Fibroblast of skin of right biceps (primary cell): ENCODE measurements at regions not wholly inside any gene's neighbourhood (a gene's known extent, or its start where the extent isn't known, plus 50 kb on each side); places are given as distances from the start of the nearest gene placed in this dataset.

Source experiments
- DNase-seq: peaks from one replicate; pipeline ENCODE4 v3.0.0-alpha.2; 2013

DNA sequence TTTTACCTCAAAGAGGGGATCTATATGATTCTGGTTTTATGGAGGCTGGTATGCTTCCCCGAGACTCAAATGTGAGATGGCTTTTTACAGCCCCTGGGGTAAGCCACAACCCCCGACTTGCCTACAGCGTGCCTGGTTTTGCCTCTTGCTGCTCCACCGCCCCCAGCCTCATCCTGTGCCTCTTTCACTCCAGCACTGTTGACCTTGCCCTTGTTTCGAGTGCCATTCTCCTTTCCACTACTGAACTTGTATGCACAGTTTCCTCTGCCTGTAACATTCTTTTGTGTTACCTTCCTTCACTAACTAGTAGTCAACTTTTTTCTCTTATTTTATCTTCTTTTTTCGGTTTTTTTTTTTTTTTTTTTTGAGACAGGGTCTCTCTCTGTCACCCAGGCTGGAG lies 219.0 kb upstream of the ZBED5 start:
- no peak for DNase-seq

- DNase-seq, result no peak
Observed at GRCh38 chr11:11076276-11076675, 218.4 kb upstream of the ZBED5 start.

- DNase-seq, result no peak
Observed at GRCh38 chr11:11075515-11076171, 217.8 kb upstream of the ZBED5 start.

DNA sequence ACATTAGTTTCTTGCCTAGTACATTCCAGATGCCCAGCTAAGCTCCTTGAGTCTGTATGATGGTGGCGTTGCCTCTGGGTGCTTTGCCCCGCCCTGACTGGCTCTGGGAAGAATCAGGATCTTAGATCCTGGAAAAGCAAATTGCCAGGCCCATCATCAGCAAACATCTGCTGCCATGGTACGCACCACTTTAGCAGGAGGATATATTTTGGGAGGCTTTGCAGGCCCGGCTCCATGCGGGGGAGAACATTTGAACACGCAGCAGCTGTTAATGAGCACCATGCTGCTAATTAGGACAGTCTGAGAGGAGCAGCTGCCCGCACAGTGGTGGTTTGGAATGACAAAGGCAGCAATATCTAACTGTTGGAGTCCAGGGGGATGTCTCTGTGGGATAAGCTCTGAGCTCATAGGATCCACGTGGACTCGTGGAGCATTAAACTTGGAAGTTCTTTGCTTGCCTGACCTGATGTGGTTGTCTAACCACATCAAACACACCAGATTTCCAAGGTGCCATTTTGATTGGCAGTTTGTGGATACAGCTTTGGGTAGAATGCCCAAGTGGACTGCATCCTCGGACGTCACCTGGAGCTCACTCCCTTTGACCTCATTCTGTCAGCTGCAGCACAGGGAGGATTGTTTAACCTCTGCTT lies 217.0 kb upstream of the ZBED5 start:
- DNase-seq, result no peak

DNA sequence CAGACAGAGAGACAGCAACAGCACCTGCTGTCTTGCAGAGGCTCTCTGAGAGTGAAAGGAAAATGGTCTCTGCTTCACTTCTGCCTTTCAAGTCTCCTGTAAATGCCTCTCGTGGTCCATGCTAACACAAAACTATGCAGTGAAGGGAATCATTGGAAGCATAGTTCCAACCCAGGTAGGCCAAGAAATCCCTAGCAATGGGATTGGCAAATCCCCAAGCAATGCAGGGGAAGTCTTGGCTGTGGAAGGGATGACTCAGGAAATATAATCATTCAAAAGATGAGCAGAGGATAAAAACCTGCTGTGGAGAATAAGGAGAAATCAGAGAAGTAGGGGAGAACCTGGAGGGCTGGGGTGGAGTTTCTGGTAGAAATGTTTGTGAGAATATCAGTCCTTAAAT lies 216.1 kb upstream of the ZBED5 start:
- DNase-seq, result no peak

DNA sequence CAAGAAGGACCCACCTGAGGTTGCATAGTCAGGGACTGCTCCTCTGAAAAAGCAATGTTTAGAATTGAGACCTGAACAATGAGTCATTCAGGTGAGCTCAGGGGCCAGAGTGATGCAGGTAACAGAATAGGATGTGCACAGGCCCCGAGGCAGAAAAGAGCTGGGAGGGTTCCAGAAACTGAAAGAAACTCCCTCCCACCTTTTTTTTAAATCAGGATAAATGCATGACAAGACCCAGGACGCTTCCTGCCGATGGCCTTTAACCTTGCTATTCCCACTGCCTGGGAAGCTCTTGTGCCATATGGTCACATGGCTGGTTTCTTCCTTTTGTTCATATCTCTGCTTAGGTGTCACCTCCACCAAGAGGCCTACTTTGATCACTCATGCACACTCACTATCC lies 214.2 kb upstream of the ZBED5 start:
- no peak for DNase-seq

DNA sequence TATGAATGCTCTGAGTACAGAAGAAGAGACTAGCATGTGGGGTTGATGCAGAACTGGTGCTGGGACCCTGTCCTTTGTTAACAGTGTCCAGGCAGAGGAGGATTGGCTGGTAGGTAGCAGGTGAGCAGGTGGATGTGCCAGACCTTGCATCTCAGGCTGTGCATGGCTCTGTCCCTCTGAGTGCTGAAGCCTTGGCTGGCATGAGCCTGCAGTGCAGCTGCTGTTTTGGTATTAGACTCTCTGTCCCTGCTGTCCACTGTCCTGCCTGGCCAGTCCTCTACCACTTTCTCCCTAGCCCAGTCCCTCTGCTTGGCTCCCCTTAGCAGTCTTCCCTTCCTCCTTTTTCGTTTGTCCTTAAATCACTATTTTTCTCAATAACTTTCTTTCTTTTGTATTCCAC lies 213.6 kb upstream of the ZBED5 start:
- DNase-seq, result no peak

DNA sequence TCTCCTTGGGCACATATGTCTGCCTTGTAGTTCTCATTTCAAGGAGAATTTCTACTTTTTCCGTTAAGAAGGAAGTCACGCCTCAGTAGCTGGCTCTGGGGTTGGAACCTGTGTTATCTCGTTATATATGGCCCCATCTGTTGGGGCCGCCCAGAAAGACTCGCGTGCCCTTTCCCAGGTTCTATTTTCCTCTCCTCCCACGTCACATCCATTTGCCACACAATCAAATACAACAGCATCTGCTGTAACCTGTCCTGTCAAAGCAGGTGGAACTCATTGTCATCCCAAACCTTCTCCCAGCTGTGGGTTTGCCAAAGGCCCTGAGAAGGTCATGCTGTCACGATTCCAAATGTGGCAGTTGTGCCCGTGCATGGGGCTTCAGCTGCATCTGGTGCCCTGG lies 213.1 kb upstream of the ZBED5 start:
- no peak for DNase-seq

GRCh38 chr11:11069841-11070835 lies 212.3 kb upstream of the ZBED5 start:
- no peak for DNase-seq

DNA sequence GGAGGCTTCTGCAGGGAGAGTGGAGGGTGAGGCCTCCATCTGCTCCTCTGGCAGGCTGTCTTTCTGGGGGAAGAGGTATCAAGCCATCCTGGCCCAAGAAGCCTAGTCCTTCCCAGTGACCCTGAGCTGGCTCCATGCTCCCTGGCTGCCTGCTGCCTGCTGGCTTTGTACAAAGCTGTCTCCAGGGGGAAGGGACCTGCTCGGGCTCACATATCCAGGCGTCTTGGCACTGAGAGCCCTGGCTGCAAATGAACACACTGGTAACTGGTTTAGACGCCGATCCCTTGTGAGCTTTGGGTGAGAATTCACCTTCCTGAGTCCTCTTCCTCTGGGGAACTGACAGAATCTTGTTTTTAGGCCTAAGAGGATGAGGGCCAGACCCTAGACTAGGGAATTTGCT lies 210.3 kb upstream of the ZBED5 start:
- no peak for DNase-seq

- DNase-seq, result no peak
Observed at GRCh38 chr11:11065396-11065795, 207.5 kb upstream of the ZBED5 start.

DNA sequence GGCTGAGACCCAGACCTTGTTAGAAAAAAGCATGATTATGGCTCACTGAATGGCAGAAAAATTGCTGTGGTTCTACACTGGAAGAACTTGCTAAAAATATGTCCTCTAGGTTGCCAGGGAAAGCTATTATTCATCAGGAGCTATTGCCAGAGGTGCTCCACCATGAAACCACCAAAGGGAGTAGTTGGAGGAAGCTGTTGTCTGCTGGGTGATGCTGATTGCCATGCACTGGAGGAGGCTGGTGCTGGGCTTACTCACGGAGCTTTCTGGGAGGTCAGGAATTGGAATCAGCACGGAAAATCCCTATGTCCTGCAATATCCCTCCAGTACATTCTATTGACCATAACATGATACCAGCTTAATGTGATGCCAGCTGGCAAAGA lies 199.6 kb upstream of the ZBED5 start:
- DNase-seq, result no peak

GRCh38 chr11:11056749-11057471 lies 199.1 kb upstream of the ZBED5 start:
- no peak for DNase-seq

DNA sequence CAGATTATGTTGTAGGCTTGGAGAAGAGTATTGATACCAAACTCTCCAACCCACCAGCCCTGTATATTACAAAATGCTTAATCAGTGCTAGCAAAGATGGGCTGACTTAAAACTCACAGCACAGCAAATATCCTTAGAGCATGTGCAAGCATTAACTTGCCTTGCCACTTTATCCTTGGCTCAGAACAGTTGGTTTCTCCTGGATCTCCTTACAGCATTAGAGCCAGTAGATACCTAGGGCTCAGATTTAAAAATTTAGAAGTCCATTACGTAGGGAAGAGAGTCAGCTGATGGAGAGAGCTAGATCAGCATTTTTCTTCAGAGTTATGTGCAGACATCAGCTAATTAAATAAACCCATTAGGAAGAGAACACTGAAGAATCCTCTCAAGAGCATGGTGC lies 198.5 kb upstream of the ZBED5 start:
- no peak for DNase-seq

DNA sequence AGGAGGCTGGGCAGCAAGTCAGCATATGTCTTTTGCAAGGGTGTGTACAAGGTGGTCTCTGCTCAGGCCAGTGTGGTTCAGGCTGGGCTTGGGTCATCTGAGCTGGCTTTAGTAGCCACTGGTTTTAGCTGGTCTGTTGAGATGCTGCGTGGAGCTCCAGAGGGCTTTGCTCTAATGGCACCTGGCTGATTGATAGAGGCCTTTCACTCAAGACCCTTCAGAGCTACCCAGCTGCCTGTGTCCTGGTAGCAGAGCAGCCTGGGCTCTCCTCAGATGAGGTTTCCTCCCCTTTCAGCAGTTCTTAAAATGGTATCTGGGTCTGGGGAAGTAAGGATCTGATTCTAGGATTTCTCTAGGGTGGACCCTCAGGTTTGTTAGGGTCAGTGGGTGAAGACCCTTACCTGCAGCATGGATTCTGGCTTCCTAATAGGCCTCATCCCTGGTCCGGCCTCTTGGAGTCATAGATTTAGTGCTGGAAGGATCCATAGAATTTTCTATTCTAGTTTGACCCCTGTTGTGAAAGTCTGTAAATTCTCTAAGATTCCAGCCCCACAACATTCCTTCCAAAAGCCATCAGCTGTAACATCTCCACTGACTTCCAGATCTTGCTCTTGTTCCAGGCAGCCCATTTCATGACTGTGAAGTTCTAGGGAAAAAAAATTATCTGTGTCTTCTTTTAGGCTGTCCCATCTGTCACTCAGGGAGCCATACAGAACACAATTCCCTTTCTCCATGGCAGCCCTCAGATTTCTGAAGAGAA lies 190.2 kb upstream of the ZBED5 start:
- DNase-seq, result no peak

DNA sequence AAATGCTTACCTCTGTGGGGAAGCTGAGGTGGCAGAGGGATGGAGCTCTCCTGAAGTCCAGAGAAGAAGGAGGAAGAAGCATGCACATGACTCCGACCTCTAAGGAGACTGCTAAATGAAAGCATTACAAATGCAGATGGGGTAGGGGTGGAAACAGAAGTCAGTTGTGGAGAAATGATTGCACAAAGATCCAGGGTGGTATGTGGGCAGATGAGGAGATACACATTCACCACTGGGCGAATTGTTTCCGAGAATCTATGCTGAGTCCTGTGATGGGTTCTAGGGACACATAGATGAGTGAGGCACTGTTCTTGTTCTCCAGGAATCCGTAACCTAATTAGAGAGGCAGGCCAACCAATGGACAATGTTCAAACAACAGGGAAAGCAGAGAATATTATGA lies 188.9 kb upstream of the ZBED5 start:
- DNase-seq, result no peak

GRCh38 chr11:11045156-11045930 lies 187.5 kb upstream of the ZBED5 start:
- DNase-seq, result no peak

DNA sequence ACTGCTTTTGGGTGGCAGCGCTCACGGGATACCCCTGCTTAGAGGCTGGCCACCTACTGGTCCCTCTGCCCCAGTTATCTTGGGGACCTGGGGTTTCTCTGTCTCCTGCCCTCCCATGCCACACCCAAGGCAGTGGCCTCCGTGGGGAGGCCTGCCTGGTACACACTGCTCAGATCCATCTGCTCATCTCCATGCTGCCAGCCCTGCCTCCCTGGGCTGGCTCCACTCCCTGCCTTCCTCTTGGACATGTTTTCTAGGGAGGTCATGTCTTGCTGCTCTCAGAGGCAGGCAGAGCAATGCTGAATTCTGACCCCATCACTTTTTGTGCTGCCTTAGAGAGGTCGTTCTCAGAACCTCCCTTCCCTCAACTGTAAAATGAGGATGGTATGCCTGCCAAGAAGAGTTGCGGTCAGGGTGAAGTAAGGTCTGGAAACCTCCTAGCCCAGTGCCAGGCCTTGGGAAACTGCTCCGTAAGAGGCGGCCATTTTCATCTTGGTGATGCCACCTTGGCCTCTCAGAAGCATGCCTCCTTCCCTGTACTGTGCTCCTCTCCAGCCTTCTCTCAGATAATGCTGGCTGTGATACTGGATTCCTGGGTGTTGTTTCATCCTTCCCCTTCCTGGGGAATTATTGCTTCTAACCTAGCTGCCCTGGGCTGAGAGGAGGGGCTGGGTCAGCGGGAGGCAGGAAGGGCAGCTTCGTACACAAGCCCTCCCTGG lies 186.4 kb upstream of the ZBED5 start:
- DNase-seq, result no peak

- DNase-seq, result no peak
Observed at GRCh38 chr11:11043721-11044120, 185.9 kb upstream of the ZBED5 start.

- no peak for DNase-seq
Observed at GRCh38 chr11:11039208-11039965, 181.5 kb upstream of the ZBED5 start.
